ENCODE measurements at regions not wholly inside any gene's neighbourhood (a gene's known extent, or its start where the extent isn't known, plus 50 kb on each side); places are given as distances from the start of the nearest gene placed in this dataset.
"Not testable (repeated sequence)": the region's sequence is repeated elsewhere in the genome, so short reads cannot be mapped to it uniquely, and the experiment has no call there.

GRCh38 chr12:89856431-89856830 lies 147.8 kb upstream of the ATP2B1 start:
- DNase-seq (ENCODE audit: low read depth in 2 of 2), result no peak

- DNase-seq (ENCODE audit: low read depth in 2 of 2), result no peak
Measured at GRCh38 chr12:89848732-89849131, 140.1 kb upstream of the ATP2B1 start.

GRCh38 chr12:89846473-89847055 lies 137.9 kb upstream of the ATP2B1 start:
- no peak for DNase-seq (ENCODE audit: low read depth in 2 of 2)

GRCh38 chr12:89845767-89846166 lies 137.1 kb upstream of the ATP2B1 start:
- DNase-seq (ENCODE audit: low read depth in 2 of 2), result no peak

- no peak for DNase-seq (ENCODE audit: low read depth in 2 of 2)
Measured at GRCh38 chr12:89845366-89845765, 136.7 kb upstream of the ATP2B1 start.

DNA sequence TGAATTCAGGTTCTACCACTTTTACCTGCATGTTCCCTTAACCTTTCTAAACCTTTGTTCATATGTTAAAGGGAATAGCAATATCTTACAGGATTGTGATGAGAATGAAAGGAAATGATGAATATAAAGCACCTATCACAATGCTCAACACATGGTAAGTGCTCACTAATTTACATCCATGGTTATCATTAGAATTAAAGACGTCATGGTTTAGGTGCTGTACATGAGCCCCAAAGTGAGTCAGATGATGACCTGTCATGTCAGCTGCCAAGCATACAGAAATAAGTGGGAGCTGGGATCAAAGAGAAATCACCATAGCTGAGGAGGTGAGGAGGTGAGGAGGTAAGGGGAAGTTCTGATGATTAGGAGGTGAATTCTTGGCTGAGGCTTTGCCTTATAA lies 135.9 kb upstream of the ATP2B1 start:
- no peak for DNase-seq (ENCODE audit: low read depth in 2 of 2)

DNA sequence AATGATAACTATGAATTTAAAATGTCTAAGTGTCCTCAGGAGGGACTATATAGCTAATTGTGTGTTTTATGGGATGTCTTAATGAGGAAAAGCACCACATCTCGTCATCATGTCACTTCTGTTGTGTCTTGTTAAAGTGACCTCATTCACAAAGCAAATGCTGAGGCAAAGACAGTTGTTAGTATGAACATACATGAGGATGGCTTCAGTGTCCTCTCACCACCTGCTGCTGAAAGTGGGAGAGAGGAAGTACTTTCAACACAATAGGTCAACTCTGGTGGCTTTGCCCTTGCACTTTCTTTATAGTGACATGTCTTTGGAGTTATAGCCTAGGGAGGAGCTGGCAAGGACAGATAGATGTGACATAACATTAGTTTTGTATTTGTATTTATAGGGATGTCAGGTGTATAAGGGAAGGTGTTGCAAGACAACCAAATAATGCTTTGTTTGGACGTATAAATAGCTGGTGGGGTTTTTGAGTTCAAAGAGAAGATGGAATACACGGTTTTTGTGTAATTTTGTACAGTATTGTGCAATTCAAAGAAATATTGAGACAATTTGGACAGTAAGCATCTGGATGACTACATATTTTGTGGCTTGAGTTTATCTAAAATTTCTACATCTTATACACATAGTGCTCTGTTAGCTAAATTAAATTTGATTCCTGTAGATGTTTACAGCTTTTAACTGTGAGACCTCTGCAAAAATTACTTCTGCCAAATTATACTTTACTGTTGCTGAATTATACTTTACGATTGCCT lies 131.7 kb upstream of the ATP2B1 start:
- DNase-seq (ENCODE audit: low read depth in 2 of 2), result no peak

- DNase-seq (ENCODE audit: low read depth in 2 of 2), result no peak
Measured at GRCh38 chr12:89839444-89839843, 130.8 kb upstream of the ATP2B1 start.

- no peak for DNase-seq (ENCODE audit: low read depth in 2 of 2)
Measured at GRCh38 chr12:89838833-89839232, 130.2 kb upstream of the ATP2B1 start.

- no peak for DNase-seq (ENCODE audit: low read depth in 2 of 2)
Measured at GRCh38 chr12:89836026-89836425, 127.4 kb upstream of the ATP2B1 start.

DNA sequence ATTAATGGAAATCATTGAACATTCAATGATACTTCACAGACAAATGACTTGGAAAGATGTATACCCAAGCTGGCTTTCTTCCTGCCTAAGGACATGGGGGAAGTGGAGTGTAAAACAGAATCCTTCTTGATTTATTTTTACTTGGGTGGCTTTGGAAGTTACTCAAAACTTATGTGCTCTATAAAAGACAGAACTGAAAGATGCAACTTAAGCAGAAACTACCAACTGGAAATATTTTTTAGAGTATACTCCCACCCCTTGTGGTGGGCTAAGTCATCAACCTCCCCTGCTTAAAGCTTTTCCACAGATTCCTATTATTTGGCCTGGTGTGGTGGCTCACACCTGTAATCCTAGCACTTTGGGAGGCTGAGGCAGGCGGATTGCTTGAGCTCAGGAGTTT lies 126.0 kb upstream of the ATP2B1 start:
- DNase-seq (ENCODE audit: low read depth in 2 of 2), result no peak

DNA sequence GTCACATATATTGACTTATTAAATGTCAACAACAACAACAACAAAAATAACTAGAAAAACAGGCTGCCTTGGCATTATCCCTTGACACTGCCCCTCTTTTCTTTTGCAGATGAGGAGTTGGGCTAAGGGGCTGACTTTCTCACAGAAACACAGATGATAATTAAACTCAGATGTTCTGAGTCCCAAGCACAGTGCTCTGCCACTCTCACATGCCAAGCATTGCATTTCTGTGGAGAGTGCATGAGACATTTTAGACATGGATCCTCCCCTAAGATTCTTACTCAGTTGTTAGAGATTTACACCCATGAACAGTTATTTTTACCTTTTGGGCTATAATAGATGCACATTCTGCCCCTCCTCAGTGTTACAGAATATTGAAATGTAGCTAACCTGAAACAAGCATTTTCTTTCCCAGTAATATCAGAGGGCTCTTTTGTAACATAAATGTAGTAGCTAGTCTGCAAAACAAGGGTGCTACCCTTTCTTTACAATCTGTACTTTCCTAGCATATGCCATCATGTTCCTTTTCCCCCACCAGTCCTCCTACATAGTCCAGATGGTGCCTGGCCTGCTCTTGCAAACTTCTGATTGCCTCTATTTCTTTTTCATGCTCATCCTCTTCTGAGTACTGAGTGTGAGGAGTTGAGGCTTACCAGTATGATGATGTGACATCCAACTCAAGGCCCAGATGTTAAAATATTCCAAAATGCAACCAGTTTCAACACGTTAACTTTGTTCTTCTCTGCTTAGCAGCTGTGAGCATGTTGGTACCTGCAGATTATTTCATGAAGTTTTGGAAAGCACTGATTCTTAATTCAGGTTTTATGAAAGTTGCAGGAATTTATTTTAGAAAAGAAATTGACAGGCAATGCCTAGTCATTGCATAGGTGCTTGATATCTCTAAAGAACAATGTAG lies 125.0 kb upstream of the ATP2B1 start:
- DNase-seq (ENCODE audit: low read depth in 2 of 2), result no peak

GRCh38 chr12:89832336-89832735 lies 123.7 kb upstream of the ATP2B1 start:
- no peak for DNase-seq (ENCODE audit: low read depth in 2 of 2)

GRCh38 chr12:89831310-89832095 lies 122.9 kb upstream of the ATP2B1 start:
- DNase-seq (ENCODE audit: low read depth in 2 of 2), result no peak

DNA sequence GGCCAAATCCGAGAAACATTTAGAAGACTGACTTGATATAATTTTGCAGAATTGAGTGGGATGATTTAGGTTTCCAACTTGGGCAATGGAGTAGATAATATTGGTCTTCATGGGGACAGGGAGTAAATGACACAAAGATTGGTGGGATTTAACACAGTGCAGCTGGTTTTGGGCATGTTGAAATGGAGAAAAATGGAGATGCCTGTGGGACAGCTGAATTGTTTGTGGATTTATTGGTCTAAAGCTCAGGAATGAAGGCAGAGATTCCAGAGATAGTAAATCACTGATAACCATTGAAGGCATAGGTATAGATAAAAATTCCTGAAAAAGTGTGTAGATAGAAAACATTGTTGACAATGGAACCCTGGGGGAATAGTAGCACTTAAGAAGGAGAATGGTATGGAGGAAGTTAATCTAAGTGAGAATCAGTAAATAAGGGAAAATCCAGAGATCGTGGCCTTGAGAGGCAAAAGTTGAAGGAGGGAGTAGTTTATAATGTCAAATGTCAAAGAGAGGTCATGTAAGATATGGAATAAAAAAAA lies 120.9 kb upstream of the ATP2B1 start:
- no peak for DNase-seq (ENCODE audit: low read depth in 2 of 2)

DNA sequence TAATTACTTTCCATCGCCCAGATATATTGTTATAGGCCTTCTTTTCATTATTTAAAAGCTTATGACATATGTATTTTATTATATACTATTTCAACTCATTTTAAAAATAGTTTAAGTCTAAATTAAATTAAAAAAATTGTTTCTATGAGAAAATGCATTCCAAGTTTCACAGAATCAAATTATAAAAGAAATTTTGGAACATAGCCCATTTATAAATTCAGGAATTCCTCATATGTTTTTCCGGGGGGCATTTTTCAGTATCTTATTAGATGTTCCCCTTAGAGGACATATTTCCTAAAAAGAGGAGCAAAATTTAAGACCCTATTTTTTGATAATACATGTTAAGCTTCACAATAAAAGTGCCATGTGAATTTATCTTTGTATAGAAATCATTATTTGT lies 119.9 kb upstream of the ATP2B1 start:
- no peak for DNase-seq (ENCODE audit: low read depth in 2 of 2)

DNA sequence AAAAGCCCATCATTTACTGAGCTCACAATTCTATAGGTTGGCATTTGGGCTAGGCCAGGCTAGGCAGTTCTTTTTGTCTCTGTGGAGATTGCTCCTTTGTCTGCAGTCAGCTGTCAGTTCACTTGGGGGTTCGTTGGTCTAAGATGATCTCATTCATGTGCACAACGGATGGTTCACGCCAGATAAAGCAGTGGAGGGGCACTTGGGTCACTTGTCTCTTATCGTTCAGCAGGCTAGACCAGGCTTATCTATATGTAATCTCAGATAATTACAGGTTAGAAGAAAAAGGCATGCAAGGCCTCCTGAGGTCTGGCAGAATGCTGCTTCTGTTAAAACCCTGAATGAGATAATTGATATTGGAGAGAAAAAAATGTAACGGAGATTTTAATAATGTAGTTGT lies 119.0 kb upstream of the ATP2B1 start:
- DNase-seq (ENCODE audit: low read depth in 2 of 2), result no peak

DNA sequence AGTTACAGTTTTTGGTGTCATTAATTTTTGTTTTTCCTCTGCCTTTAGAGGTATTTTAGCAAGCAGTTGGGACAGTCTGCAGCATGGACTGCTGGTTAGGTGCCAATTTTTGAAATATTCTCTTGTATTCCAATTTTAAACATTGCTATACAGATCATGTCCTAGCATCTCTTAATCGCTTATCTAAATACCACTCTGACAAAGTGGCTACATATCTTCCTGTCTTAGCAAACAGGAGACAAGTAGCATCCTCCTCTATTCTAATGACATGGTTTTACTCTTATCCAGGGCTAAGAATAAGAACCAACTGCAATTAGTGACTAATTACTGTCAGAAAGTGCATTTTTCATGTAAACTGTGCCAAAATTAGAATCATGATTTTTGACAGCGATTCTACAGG lies 117.8 kb upstream of the ATP2B1 start:
- DNase-seq (ENCODE audit: low read depth in 2 of 2), result no peak

- no peak for DNase-seq (ENCODE audit: low read depth in 2 of 2)
Measured at GRCh38 chr12:89825591-89826449, 117.2 kb upstream of the ATP2B1 start.

DNA sequence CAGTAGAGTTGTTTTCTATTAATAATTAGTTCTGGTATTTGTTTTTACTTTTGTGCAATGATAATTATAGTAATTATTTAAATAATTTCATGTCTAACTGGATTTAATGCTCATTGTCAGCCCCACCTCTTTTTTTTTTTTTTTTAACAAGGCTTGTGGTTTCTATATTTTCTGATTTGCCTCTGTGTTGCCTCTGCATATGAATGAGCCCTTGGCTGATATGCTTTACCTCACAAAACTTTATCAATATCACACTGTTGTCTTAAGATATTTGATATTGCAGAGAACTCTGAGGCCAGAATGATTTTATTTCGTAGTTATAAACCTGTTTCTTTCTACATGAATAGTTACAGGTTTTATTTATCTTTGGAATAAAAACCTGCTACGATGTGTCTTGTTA lies 116.2 kb upstream of the ATP2B1 start:
- DNase-seq (ENCODE audit: low read depth in 2 of 2), result no peak

DNA sequence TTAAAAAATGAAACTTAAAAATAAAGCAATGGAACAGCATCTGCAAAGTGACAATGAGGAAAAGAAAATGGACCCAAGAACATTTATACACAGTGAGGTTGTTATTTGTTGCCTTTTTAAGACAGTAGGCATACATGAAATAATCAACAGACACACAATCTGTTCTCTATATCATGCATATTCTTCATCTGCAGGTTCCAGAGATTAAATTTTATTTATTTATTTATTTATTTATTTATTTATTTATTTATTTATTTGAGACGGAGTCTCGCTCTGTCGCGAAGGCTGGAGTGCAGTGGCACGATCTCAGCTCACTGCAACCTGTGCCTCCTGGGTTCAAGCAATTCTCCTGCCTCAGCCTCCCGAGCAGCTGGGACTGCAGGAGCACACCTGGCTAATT lies 114.4 kb upstream of the ATP2B1 start:
- not testable (repeated sequence) for DNase-seq (ENCODE audit: low read depth in 2 of 2)

Data from stimulated activated CD8-positive, alpha-beta memory T cell treated with anti-CD3 and anti-CD28 coated beads, Interleukin-15, amount 100 ng/mL, for 4 hours (primary cell).